ENCODE measurements at regions not wholly inside any gene's neighbourhood (a gene's known extent, or its start where the extent isn't known, plus 50 kb on each side); places are given as distances from the start of the nearest gene placed in this dataset.

DNA sequence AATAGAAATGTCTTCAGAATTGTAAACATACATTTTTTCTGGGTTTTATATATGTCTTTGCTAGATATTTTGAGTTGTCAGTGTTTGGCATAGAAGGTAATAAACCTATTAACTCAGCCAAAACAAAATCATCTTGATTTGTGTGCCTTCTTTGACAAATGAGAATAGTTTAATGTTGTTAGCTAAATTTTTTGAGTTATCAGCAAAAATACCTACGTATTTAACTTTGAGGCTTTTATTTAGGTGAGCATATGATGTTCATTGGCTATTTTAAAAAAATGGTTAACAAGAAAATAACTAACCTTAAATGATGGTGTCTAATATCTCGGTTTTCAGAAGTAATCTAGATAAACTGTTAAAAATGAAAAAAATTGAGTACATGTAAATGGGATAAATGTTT is 83.2 kb upstream of the SLC5A9 start:
- TF ChIP-seq, protein P1, sequence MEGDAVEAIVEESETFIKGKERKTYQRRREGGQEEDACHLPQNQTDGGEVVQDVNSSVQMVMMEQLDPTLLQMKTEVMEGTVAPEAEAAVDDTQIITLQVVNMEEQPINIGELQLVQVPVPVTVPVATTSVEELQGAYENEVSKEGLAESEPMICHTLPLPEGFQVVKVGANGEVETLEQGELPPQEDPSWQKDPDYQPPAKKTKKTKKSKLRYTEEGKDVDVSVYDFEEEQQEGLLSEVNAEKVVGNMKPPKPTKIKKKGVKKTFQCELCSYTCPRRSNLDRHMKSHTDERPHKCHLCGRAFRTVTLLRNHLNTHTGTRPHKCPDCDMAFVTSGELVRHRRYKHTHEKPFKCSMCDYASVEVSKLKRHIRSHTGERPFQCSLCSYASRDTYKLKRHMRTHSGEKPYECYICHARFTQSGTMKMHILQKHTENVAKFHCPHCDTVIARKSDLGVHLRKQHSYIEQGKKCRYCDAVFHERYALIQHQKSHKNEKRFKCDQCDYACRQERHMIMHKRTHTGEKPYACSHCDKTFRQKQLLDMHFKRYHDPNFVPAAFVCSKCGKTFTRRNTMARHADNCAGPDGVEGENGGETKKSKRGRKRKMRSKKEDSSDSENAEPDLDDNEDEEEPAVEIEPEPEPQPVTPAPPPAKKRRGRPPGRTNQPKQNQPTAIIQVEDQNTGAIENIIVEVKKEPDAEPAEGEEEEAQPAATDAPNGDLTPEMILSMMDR (IDR thresholded peaks at IDR 0.05; ENCODE audit: extremely low read depth in 1 of 2, insufficient read depth in 1 of 2, low read depth in 1 of 2, low read length in 2 of 2), result no peak
- TF ChIP-seq, protein P2, sequence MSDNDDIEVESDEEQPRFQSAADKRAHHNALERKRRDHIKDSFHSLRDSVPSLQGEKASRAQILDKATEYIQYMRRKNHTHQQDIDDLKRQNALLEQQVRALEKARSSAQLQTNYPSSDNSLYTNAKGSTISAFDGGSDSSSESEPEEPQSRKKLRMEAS (IDR thresholded peaks at IDR 0.05; ENCODE audit: insufficient read depth, insufficient read length), result no peak
- TF ChIP-seq POLR2A (IDR thresholded peaks at IDR 0.05; ENCODE audit: low read depth, low read length) (no peak), EZH2 (IDR thresholded peaks at IDR 0.05; ENCODE audit: borderline replicate concordance, low read depth, low read length, severe bottlenecking) (no peak), MYC (IDR thresholded peaks at IDR 0.05; ENCODE audit: low read depth, low read length) (no peak), POLR2AphosphoS5 (IDR thresholded peaks at IDR 0.05; ENCODE audit: insufficient read depth, low read depth, low read length) (no peak), JUN (IDR thresholded peaks at IDR 0.05; ENCODE audit: borderline replicate concordance, insufficient read depth, insufficient read length, low read depth) (no peak)

Data from endothelial cell of umbilical vein (primary cell).